Cardiac muscle cell (in vitro differentiated cells and primary cell): ENCODE measurements at regions not wholly inside any gene's neighbourhood (a gene's known extent, or its start where the extent isn't known, plus 50 kb on each side); places are given as distances from the start of the nearest gene placed in this dataset.

Experiments used
- DNase-seq, 2 donors: peaks; one replicate each; pipeline versions ENCODE4 v3.0.0 to v3.0.0-alpha.2; 2010 to 2017; ENCODE audit warnings: low read depth in 1 of 2, low spot score in 1 of 2
- H3K27ac ChIP-seq: fragments of 200-600 bp; sonication (generic); 2 replicates; pipeline ENCODE4 v1.5.1; 2016
- H3K27me3 ChIP-seq: fragments of 200-600 bp; sonication (generic); 2 replicates; pipeline ENCODE4 v1.6.0; 2016; ENCODE audit warnings: control low read depth
- H3K36me3 ChIP-seq: fragments of 200-600 bp; sonication (generic); 2 replicates; pipeline ENCODE4 v1.5.1; 2016; ENCODE audit warnings: control low read depth
- H3K4me1 ChIP-seq: fragments of 200-600 bp; sonication (generic); 2 replicates; pipeline ENCODE4 v1.8.1; 2017; ENCODE audit warnings: low read depth, mild to moderate bottlenecking, mixed run types
- H3K4me3 ChIP-seq: fragments of 200-600 bp; sonication (generic); 2 replicates; pipeline ENCODE4 v1.5.1; 2016; ENCODE audit warnings: mild to moderate bottlenecking
- H3K9me3 ChIP-seq: fragments of 200-600 bp; sonication (generic); 2 replicates; pipeline ENCODE4 v1.5.1; 2017; ENCODE audit warnings: low read depth, mild to moderate bottlenecking, control low read depth
- TF ChIP-seq, protein P1 (sequence below): IDR thresholded peaks from 2 replicates; pipeline ENCODE4 v1.5.1; 2012; ENCODE audit warnings: low read depth, mild to moderate bottlenecking, low read length

- DNase-seq, result no peak
- Histone ChIP-seq H3K4me1 (no peaks in the 10 kb centered on the region), H3K36me3 (no peaks in the 10 kb centered on the region), H3K9me3 (no peaks in the 10 kb centered on the region), H3K4me3 (no peak overlapping the region), H3K27ac (no peak overlapping the region), H3K27me3 (no peaks in the 10 kb centered on the region)
- TF ChIP-seq, protein P1, sequence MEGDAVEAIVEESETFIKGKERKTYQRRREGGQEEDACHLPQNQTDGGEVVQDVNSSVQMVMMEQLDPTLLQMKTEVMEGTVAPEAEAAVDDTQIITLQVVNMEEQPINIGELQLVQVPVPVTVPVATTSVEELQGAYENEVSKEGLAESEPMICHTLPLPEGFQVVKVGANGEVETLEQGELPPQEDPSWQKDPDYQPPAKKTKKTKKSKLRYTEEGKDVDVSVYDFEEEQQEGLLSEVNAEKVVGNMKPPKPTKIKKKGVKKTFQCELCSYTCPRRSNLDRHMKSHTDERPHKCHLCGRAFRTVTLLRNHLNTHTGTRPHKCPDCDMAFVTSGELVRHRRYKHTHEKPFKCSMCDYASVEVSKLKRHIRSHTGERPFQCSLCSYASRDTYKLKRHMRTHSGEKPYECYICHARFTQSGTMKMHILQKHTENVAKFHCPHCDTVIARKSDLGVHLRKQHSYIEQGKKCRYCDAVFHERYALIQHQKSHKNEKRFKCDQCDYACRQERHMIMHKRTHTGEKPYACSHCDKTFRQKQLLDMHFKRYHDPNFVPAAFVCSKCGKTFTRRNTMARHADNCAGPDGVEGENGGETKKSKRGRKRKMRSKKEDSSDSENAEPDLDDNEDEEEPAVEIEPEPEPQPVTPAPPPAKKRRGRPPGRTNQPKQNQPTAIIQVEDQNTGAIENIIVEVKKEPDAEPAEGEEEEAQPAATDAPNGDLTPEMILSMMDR, result no peak
Observed at GRCh38 chr1:114269539-114269938, 115.9 kb upstream of the SYT6 start.

GRCh38 chr1:114263343-114263742 is 109.7 kb upstream of the SYT6 start:
- H3K9me3 ChIP-seq, result no peaks in the 10 kb centered on the region
- no peaks in the 10 kb centered on the region for H3K4me1 ChIP-seq
- DNase-seq, result no peak
- TF ChIP-seq, protein P1, result no peak
- no peaks in the 10 kb centered on the region for H3K27me3 ChIP-seq
- no peaks in the 10 kb centered on the region for H3K36me3 ChIP-seq
- H3K4me3 ChIP-seq, result no peak overlapping the region
- H3K27ac ChIP-seq, result no peak overlapping the region

DNA sequence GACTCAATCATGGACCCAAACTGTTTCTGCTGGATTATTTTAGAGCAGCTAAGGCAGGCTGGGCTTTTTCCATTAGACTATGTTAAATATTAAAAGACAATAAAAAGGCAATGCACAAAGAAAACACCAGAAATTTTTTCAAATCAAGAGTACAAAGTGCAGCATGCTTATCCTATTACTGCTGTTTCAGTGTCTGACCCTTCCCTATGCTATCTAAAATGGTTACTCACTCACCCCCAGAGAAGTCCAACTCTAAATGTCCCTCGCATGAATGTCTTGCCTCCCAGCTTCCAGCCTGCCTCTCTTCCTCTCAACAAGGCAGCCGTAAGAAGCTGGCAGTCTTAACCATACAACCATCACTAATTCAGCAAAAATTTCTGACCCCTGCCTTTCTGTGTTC is 108.7 kb upstream of the SYT6 start:
- no peak overlapping the region for H3K4me3 ChIP-seq
- no peaks in the 10 kb centered on the region for H3K9me3 ChIP-seq
- TF ChIP-seq, protein P1, result no peak
- H3K27ac ChIP-seq, result no peak overlapping the region
- no peaks in the 10 kb centered on the region for H3K4me1 ChIP-seq
- no peak for DNase-seq
- H3K27me3 ChIP-seq, result no peaks in the 10 kb centered on the region
- H3K36me3 ChIP-seq, result no peaks in the 10 kb centered on the region

GRCh38 chr1:114260805-114261484 is 107.3 kb upstream of the SYT6 start:
- H3K36me3 ChIP-seq, result no peaks in the 10 kb centered on the region
- H3K4me3 ChIP-seq, result no peak overlapping the region
- no peak overlapping the region for H3K27ac ChIP-seq
- H3K27me3 ChIP-seq, result no peaks in the 10 kb centered on the region
- TF ChIP-seq, protein P1, result no peak
- DNase-seq, result no peak
- no peaks in the 10 kb centered on the region for H3K9me3 ChIP-seq
- no peaks in the 10 kb centered on the region for H3K4me1 ChIP-seq

DNA sequence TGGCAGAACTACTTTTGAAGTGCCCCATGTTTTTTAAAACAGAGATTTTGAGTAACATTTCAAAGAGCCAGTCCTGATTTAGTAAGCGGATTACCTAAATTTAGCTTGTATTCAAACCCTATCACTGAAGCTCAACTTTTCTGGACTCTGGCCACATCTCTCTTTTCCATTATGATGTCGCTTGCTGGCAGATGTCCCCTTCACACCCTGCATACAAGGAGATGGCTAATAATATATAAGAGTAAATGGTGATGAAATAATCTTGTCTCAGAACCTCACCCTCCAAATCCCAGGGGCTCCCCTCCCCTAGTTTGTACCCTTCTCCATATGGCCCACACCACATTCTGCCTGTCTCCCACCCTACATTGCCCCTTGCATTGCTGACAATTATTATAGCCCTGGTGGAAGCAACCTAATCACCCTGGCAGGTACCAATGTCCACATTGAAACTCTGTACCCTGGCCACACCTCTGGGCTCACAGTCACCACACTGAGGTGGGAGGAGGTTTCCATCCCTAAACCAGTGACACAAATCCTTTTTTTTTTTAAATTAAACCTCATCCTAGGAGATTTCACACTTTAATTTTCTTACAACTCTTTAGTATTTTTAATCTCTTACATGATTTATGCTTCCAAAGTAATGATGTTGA is 106.0 kb upstream of the SYT6 start:
- TF ChIP-seq, protein P1, result no peak
- H3K27me3 ChIP-seq, result no peaks in the 10 kb centered on the region
- no peak for DNase-seq

More for the DNA sequence above, 106.0 kb upstream of the SYT6 start:
- Histone ChIP-seq H3K4me3 (no peak overlapping the region), H3K9me3 (no peaks in the 10 kb centered on the region), H3K27ac (no peak overlapping the region), H3K4me1 (no peaks in the 10 kb centered on the region), H3K36me3 (no peaks in the 10 kb centered on the region)
